Type B pancreatic cell (in vitro differentiated cells): ENCODE measurements at regions not wholly inside any gene's neighbourhood (a gene's known extent, or its start where the extent isn't known, plus 50 kb on each side); places are given as distances from the start of the nearest gene placed in this dataset.
"Not testable (repeated sequence)": the region's sequence is repeated elsewhere in the genome, so short reads cannot be mapped to it uniquely, and the experiment has no call there.

Experiments used
- DNase-seq: peaks from one replicate; pipeline ENCODE4 v3.0.0; 2021; ENCODE audit warnings: mixed read lengths; ENCODE audit not compliant: unreplicated experiment; ENCODE audit errors: extremely low spot score
- H3K27ac Mint-ChIP-seq: 2 replicates; pipeline ENCODE4 v1.8.0; 2021; ENCODE audit warnings: mild to moderate bottlenecking, mixed read lengths
- H3K27me3 Mint-ChIP-seq: 2 replicates; pipeline ENCODE4 v1.8.0; 2021; ENCODE audit warnings: mixed read lengths
- H3K36me3 Mint-ChIP-seq: 2 replicates; pipeline ENCODE4 v1.8.0; 2021; ENCODE audit warnings: mixed read lengths
- H3K4me1 Mint-ChIP-seq: one replicate; pipeline ENCODE4 v1.8.0; 2021; ENCODE audit warnings: mixed read lengths; ENCODE audit not compliant: unreplicated experiment
- H3K4me3 Mint-ChIP-seq: 2 replicates; pipeline ENCODE4 v1.8.0; 2021; ENCODE audit warnings: mild to moderate bottlenecking, mixed read lengths
- H3K9me3 Mint-ChIP-seq: 2 replicates; pipeline ENCODE4 v1.8.0; 2021; ENCODE audit warnings: mixed read lengths
- TF ChIP-seq, protein P1 (sequence below): fragments of 200-600 bp; sonication (generic); conservative IDR thresholded peaks from 2 replicates; pipeline ENCODE4 v1.5.0; 2021; ENCODE audit warnings: antibody characterized with exemption, mild to moderate bottlenecking

GRCh38 chr16:79834720-79835119, 234.2 kb upstream of the MAF start:
- Mint-ChIP-seq H3K4me1 (peaks cover 10% of the 10 kb centered on the region), H3K4me3 (no peak overlapping the region), H3K27ac (no peak overlapping the region), H3K36me3 (no peaks in the 10 kb centered on the region), H3K9me3 (peaks cover 7% of the 10 kb centered on the region), H3K27me3 (no peaks in the 10 kb centered on the region)
- DNase-seq = no peak
- TF ChIP-seq, protein P1, sequence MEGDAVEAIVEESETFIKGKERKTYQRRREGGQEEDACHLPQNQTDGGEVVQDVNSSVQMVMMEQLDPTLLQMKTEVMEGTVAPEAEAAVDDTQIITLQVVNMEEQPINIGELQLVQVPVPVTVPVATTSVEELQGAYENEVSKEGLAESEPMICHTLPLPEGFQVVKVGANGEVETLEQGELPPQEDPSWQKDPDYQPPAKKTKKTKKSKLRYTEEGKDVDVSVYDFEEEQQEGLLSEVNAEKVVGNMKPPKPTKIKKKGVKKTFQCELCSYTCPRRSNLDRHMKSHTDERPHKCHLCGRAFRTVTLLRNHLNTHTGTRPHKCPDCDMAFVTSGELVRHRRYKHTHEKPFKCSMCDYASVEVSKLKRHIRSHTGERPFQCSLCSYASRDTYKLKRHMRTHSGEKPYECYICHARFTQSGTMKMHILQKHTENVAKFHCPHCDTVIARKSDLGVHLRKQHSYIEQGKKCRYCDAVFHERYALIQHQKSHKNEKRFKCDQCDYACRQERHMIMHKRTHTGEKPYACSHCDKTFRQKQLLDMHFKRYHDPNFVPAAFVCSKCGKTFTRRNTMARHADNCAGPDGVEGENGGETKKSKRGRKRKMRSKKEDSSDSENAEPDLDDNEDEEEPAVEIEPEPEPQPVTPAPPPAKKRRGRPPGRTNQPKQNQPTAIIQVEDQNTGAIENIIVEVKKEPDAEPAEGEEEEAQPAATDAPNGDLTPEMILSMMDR = no peak

DNA sequence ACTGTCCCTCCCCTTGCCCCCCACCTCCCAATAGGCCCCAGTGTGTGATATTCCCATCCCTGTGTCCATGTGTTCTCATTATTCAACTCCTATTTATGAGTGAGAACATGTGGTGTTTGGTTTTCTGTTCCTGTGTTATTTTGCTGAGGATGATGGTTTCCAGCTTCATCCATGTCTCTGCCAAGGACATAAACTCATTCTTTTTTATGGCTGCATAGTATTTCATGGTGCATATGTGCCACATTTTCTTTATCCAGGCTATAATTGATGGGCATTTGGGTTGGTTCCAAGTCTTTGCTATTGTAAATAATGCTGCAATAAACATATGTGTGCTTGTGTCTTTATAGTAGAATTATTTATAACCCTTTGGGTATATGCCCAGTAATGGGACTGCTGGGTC, 233.5 kb upstream of the MAF start:
- not testable (repeated sequence) for H3K36me3 Mint-ChIP-seq, H3K4me3 Mint-ChIP-seq, H3K27me3 Mint-ChIP-seq, H3K27ac Mint-ChIP-seq, DNase-seq, H3K9me3 Mint-ChIP-seq, H3K4me1 Mint-ChIP-seq

- Mint-ChIP-seq H3K27me3 (no peaks in the 10 kb centered on the region), H3K9me3 (peaks cover 7% of the 10 kb centered on the region), H3K4me1 (peaks cover under 1% of the 10 kb centered on the region), H3K27ac (no peak overlapping the region), H3K4me3 (no peak overlapping the region), H3K36me3 (no peaks in the 10 kb centered on the region)
- DNase-seq = no peak
- TF ChIP-seq, protein P1 = no peak
Measured at GRCh38 chr16:79833559-79833958, 233.0 kb upstream of the MAF start.

DNA sequence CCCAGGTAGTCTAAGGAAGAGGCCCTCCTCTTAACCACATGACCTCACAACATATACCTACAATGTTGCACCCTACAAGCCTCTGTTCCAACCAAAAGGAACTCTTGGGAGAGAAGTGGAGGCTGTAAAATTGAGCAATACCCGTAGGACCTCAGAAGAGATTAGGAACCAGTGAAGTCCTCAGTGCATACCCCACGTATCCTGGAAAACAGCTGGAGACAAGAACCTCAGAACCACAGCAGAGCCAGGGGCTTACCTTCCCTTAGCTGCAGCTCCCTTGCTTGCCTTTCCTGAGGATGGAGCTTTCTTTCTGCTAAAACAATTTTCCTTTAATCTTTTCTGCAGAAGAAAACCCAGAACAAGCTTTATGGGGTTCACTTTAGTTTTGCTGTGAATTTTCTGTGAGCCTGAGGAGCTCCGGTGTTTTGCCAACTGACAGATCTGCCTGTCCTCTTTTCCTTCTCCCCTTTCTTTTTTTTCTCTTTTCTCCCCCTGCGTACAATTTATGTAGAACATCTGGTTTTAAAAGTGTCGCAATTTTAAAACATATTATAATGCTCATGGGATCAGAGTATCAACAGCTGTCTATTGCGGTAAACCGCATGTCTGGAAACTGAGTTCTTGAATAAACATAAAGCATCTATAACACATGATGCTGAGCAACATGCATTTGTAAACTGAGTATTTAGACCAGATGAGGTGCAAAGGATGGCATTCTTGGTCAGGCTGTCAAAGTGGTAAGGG, 226.4 kb upstream of the MAF start:
- Mint-ChIP-seq H3K4me1 (no peaks in the 10 kb centered on the region), H3K9me3 (peaks cover 11% of the 10 kb centered on the region), H3K27me3 (peaks cover 4% of the 10 kb centered on the region), H3K27ac (no peak overlapping the region), H3K36me3 (no peaks in the 10 kb centered on the region), H3K4me3 (no peak overlapping the region)
- TF ChIP-seq, protein P1 = no peak
- no peak for DNase-seq

DNA sequence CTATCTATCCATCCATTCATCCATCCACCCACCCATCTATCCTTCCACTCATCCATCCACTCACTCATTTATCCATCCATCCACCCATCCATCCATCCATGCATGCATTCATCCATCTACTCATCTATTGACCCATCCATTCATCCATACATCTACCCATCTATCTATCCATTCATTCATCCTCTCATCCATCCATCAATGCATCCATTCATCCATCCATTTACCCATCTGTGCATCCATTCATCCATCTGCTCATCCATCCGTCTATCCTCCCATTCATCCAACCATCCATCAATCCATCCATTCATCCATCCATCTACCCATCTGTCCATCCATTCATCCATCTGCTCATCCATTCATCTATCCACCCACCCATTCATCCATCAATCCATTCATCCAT, 224.5 kb upstream of the MAF start:
- H3K4me1 Mint-ChIP-seq = no peaks in the 10 kb centered on the region
- no peak overlapping the region for H3K4me3 Mint-ChIP-seq
- peaks cover 4% of the 10 kb centered on the region for H3K9me3 Mint-ChIP-seq
- H3K27me3 Mint-ChIP-seq = peaks cover 4% of the 10 kb centered on the region
- no peaks in the 10 kb centered on the region for H3K36me3 Mint-ChIP-seq
- no peak for DNase-seq
- H3K27ac Mint-ChIP-seq = no peak overlapping the region
- TF ChIP-seq, protein P1 = no peak

- Mint-ChIP-seq H3K27ac (no peak overlapping the region), H3K27me3 (peaks cover 4% of the 10 kb centered on the region), H3K36me3 (no peaks in the 10 kb centered on the region), H3K4me1 (no peaks in the 10 kb centered on the region), H3K9me3 (peaks cover 4% of the 10 kb centered on the region), H3K4me3 (no peak overlapping the region)
- TF ChIP-seq, protein P1 = no peak
- DNase-seq = no peak
Measured at GRCh38 chr16:79823639-79824038, 223.1 kb upstream of the MAF start.
